HG03196 (cell line): ENCODE measurements at regions not wholly inside any gene's neighbourhood (a gene's known extent, or its start where the extent isn't known, plus 50 kb on each side); places are given as distances from the start of the nearest gene placed in this dataset.

Experiments used
- ATAC-seq: cut with Tn5 transposase; IDR thresholded peaks from one replicate; pipeline ENCODE4 v1.9.1; 2021; ENCODE audit not compliant: unreplicated experiment

- ATAC-seq: no peak
These were observed 176.2 kb downstream of the RDH14 start for GRCh38 chr2:18384242-18384641.

- no peak for ATAC-seq
These were observed 179.1 kb downstream of the RDH14 start for GRCh38 chr2:18381386-18381785.

- no peak for ATAC-seq
These were observed 180.1 kb downstream of the RDH14 start for GRCh38 chr2:18380321-18380720.

DNA sequence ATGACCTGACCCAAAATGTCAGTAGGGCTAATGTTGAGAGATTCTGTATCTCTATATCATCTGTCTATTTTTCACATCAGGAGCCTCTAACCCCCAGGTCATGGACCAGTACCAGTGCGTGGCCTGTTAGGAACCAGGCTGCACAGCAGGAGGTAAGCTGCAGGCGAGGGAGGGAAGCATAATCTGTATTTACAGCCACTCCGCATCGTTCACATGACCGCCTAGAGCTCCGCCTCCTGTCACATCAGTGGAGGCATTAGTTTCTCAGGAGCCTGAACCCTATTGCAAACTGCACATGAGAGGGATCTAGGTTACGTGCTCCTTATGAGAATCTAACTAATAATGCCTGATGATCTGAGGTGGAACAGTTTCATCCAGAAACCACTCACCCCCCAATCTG is 180.6 kb downstream of the RDH14 start:
- no peak for ATAC-seq

- peak; percentile 85 for ATAC-seq
These were observed 182.3 kb downstream of the RDH14 start for GRCh38 chr2:18378020-18378653.

- no peak for ATAC-seq
These were observed 183.5 kb downstream of the RDH14 start for GRCh38 chr2:18376936-18377335.

GRCh38 chr2:18373664-18374063 is 186.8 kb downstream of the RDH14 start:
- ATAC-seq: no peak

GRCh38 chr2:18373081-18373480 is 187.4 kb downstream of the RDH14 start:
- no peak for ATAC-seq

GRCh38 chr2:18372641-18373040 is 187.8 kb downstream of the RDH14 start:
- no peak for ATAC-seq

GRCh38 chr2:18369760-18370159 is 190.7 kb downstream of the RDH14 start:
- no peak for ATAC-seq

DNA sequence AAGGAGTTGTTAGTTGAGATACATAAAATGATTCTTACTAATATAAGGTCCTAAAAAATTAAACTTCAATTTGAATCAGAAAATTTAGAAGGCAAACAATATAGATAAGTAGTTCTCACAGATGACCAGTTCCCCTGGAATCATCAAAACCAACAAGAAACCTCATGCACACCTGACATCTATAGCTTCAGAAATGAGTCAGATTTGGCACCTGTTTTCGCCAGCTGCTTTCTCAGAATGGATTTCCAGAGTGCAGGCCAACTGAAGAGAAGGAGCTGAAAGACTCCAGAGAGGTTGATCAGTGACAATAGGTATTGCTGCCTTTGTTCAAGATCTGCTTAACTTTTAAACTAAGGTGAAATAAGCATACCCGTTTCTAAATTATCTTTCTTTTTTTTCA is 192.4 kb downstream of the RDH14 start:
- ATAC-seq: no peak

DNA sequence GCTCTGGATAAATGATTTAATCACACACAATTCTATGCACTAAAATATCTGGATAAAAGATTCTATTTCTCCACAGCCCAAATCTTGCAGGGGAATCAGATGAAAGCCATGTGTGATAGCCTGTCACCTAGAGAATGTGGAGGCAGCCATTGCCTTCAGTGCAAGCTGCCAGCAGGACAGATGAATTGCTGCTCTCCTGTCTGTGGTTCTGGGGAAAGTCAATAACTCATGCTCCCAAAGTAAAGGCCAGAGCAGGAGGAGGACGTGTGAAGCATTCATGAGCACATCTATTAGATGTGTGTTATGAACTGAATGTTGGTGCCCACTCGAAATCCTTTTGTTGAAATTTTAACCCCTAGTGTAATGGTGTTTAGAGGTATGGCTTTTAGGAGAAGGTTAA is 195.1 kb downstream of the RDH14 start:
- ATAC-seq: no peak

- no peak for ATAC-seq
These were observed 197.1 kb downstream of the RDH14 start for GRCh38 chr2:18363348-18363747.

DNA sequence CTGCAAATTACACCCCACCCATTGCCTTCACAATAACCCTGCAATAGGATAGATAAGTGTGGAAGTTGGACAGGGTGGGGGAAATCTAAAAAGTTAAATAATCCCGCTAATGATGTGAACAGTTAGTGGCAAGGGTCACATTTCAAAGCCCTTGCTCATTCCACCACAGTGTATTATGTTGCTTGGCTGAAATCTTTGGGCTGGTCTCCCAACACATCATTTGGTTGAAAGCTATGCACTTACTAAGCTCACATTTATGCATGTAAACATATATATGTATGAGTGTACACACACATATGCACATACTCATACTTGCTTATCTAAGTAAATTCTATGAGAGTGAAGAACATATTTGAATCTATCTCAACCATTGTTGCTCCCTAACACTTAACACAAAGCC is 197.8 kb downstream of the RDH14 start:
- ATAC-seq: no peak

DNA sequence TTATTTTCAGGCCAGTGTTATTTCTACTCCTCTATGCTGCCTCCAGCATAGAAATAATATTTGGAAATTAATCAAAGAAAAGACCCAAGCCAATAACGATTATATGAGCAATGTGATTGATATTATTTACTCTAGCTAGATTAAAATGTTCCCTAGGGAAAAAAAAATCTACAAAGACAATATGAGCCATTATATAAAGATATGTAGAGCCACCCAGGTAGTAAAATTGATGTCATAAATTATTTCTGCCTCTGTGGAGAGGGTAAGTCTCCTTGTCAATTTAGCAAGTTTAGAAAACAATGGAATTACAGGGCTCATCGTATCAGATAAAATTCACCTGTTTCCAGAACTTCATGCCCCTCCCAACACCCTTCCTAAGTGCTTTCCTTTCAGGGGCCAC is 202.9 kb downstream of the RDH14 start:
- no peak for ATAC-seq

DNA sequence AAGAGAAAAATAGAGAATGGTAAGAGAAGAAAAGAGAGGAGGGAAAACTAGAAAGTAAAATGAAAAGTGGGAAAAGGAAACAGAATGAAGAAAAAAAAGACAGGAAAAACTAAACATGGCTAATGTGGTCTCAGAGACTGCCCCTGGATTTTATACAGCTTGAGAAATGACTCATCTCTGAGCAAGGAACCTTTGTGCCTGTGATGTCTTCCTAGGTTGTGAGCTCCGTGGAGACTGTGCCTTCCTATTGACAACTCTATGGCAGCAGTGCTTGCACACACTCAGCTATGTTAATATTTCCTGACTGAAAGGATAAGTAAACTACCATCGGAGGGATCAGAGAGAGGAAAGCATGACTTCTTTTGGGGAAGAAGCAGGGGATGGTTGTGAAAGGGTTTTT is 203.8 kb downstream of the RDH14 start:
- no peak for ATAC-seq

GRCh38 chr2:18349421-18349820 is 211.0 kb downstream of the RDH14 start:
- no peak for ATAC-seq

- ATAC-seq: no peak
These were observed 213.6 kb downstream of the RDH14 start for GRCh38 chr2:18346874-18347273.

DNA sequence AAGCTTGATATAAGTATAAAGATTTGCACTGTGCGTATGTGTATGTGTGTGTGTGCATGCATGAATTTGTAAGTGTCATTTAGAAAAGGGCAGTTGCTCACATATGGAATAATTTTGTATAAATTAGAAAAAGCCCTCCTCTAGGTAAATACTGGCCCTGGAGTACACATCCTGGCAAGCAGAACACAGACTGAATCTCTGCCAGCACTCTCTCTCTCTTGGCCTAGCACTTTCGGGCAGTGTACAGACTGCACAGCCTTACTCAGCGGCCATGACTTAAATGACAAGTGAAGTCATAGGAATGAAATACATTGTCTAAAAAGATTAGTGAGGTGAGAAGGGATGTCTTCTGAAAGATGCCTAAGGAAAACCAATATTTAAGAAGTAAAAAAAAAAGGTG is 214.1 kb downstream of the RDH14 start:
- ATAC-seq: no peak

- no peak for ATAC-seq
These were observed 214.6 kb downstream of the RDH14 start for GRCh38 chr2:18345848-18346247.

- ATAC-seq: no peak
These were observed 217.6 kb downstream of the RDH14 start for GRCh38 chr2:18342901-18343300.

GRCh38 chr2:18339326-18339725 is 221.1 kb downstream of the RDH14 start:
- ATAC-seq: no peak

DNA sequence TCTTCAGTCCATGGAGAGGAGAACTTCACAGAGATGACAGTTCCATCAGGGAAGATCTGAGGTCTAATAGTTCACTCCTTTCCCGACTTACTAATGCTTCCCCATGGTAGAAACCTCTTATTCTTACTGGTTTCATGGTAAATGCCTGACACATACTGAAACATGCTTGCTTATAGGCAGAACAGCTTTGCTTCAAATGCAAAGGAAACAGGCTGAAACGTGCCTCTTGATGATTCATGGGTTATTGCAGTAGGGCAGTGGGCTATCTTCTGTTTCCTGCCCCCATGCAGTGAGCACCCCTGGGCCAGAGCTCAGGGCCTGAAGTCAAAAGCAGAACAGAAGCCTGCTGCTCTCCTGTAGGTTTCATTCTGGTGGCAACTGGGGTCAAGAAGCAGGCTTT is 223.5 kb downstream of the RDH14 start:
- ATAC-seq: no peak

DNA sequence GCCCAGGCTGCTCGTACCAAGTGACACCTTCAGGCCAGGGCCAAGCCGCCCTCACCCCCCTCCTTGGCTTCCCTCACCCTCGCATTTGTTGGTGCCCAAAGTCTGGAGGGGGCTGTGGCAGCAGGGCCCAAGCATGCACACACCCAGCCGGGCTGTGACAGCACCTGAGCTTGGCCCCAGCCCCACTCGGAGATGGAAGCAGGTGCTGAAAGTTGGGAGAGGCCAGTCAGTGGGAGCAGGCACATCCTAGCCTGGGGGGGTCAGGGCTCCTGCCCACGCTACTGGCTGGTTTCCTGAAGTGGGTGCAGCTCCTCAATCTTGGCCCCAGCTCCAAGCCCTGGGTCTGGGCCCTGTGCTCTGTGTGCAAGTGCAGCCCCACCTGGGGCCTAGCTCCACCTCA is 228.0 kb downstream of the RDH14 start:
- no peak for ATAC-seq
